ENCODE measurements at regions not wholly inside any gene's neighbourhood (a gene's known extent, or its start where the extent isn't known, plus 50 kb on each side); places are given as distances from the start of the nearest gene placed in this dataset.

DNA sequence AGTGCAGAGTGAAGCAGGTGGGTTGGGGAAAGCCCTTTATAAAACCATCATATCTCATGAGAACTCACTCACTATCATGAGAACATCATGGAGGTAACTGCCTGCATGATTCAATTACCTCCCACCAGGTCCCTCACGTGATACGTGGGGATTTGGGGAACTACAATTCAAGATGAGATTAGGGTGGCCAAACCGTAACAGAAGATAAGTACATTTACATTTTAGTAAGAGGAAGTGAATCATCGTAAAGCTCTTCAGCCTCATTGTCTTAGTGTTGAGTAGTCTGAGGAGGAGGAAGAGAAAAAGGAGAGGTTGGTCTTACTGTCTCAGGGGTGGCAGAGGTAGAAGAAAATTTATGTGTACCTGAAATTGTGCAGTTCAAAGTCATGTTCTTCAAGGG is 1053.4 kb upstream of the ADGRL4 start:
- Histone ChIP-seq H3K4me1 (ENCODE audit: insufficient read depth, low read length) (no peaks in the 10 kb centered on the region), H3K4me3 (replicated peaks in 1 of 3; ENCODE audit: insufficient read depth in 1 of 3, low read depth in 2 of 3, low read length in 3 of 3) (no peak overlapping the region), H3K27ac (ENCODE audit: extremely low read length, insufficient read depth, low read length) (no peak overlapping the region), H3K79me2 (ENCODE audit: insufficient read depth, low read length) (no peaks in the 10 kb centered on the region), H3K27me3 (ENCODE audit: control insufficient read depth in 1 of 2, insufficient read depth in 2 of 2, low read length in 2 of 2) (no peaks in the 10 kb centered on the region), H3K36me3 (replicated peaks in 1 of 2; ENCODE audit: control insufficient read depth in 1 of 2, insufficient read depth in 2 of 2, low read length in 2 of 2) (no peaks in the 10 kb centered on the region), H3K9me3 (ENCODE audit: low read length) (peaks cover 26% of the 10 kb centered on the region), H4K20me1 (ENCODE audit: insufficient read depth, low read length) (no peaks in the 10 kb centered on the region), H3K4me2 (ENCODE audit: low read depth, low read length) (no peak overlapping the region), H3K9ac (ENCODE audit: insufficient read depth, low read depth, low read length) (no peak overlapping the region), H2AFZ (ENCODE audit: low read length) (no peak overlapping the region)
- ChIA-PET POLR2A (no interaction called here), CTCF (ENCODE audit: low intra/inter-chr PET ratio, low total read pairs) (no interaction called here)
- no peak for FAIRE-seq
- in situ Hi-C loops (cut with HindIII; ENCODE audit: extremely low pct_ligation_motif_present, low pct_unique_long_range_greater_than_20kb) (no loop called here), intact Hi-C loops (cut with micrococcal nuclease; ENCODE audit: unreplicated experiment) (no loop called here)
- no peak for DNase-seq (ENCODE audit: low spot score)
- TF ChIP-seq, protein P1, sequence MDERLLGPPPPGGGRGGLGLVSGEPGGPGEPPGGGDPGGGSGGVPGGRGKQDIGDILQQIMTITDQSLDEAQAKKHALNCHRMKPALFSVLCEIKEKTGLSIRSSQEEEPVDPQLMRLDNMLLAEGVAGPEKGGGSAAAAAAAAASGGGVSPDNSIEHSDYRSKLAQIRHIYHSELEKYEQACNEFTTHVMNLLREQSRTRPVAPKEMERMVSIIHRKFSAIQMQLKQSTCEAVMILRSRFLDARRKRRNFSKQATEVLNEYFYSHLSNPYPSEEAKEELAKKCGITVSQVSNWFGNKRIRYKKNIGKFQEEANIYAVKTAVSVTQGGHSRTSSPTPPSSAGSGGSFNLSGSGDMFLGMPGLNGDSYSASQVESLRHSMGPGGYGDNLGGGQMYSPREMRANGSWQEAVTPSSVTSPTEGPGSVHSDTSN (CRISPR knock-in tag; IDR thresholded peaks at IDR 0.05) = no peak
- no peak for TF ChIP-seq ZNF225 (CRISPR knock-in tag; IDR thresholded peaks at IDR 0.05)
- TF ChIP-seq, protein P2, sequence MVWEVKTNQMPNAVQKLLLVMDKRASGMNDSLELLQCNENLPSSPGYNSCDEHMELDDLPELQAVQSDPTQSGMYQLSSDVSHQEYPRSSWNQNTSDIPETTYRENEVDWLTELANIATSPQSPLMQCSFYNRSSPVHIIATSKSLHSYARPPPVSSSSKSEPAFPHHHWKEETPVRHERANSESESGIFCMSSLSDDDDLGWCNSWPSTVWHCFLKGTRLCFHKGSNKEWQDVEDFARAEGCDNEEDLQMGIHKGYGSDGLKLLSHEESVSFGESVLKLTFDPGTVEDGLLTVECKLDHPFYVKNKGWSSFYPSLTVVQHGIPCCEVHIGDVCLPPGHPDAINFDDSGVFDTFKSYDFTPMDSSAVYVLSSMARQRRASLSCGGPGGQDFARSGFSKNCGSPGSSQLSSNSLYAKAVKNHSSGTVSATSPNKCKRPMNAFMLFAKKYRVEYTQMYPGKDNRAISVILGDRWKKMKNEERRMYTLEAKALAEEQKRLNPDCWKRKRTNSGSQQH (CRISPR knock-in tag; IDR thresholded peaks at IDR 0.05; ENCODE audit: low read depth) = no peak
- TF ChIP-seq MXD4 (CRISPR knock-in tag; IDR thresholded peaks at IDR 0.05) = no peak
- TF ChIP-seq ZNF292 (CRISPR knock-in tag; IDR thresholded peaks at IDR 0.05; ENCODE audit: borderline replicate concordance, low read depth) = no peak
- TF ChIP-seq PLRG1 (conservative IDR thresholded peaks at IDR 0.05) = no peak
- TF ChIP-seq ZZZ3 (CRISPR knock-in tag; IDR thresholded peaks at IDR 0.05; ENCODE audit: borderline replicate concordance) = no peak
- no peak for TF ChIP-seq ISL2 (CRISPR knock-in tag; IDR thresholded peaks at IDR 0.05)
- no peak for TF ChIP-seq DPF2 (CRISPR knock-in tag; IDR thresholded peaks at IDR 0.05; ENCODE audit: borderline replicate concordance, low read depth)
- TF ChIP-seq ZNF569 (CRISPR knock-in tag; IDR thresholded peaks at IDR 0.05; ENCODE audit: borderline replicate concordance) = no peak
- TF ChIP-seq, protein P3, sequence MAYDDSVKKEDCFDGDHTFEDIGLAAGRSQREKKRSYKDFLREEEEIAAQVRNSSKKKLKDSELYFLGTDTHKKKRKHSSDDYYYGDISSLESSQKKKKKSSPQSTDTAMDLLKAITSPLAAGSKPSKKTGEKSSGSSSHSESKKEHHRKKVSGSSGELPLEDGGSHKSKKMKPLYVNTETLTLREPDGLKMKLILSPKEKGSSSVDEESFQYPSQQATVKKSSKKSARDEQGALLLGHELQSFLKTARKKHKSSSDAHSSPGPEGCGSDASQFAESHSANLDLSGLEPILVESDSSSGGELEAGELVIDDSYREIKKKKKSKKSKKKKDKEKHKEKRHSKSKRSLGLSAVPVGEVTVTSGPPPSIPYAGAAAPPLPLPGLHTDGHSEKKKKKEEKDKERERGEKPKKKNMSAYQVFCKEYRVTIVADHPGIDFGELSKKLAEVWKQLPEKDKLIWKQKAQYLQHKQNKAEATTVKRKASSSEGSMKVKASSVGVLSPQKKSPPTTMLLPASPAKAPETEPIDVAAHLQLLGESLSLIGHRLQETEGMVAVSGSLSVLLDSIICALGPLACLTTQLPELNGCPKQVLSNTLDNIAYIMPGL (CRISPR knock-in tag; IDR thresholded peaks at IDR 0.05; ENCODE audit: borderline replicate concordance in 1 of 2, low read depth in 1 of 2) = no peak
- WGBS (ENCODE audit: low lambda C conversion rate) = 21% methylated on average over 4 of the region's 4 CpGs
- no peak for ATAC-seq
- BruUV-seq (replicated peaks) = no TSS peak

Data from HepG2 (cell line).